HG03097 (cell line): ENCODE measurements at regions not wholly inside any gene's neighbourhood (a gene's known extent, or its start where the extent isn't known, plus 50 kb on each side); places are given as distances from the start of the nearest gene placed in this dataset.
"Not testable (repeated sequence)": the region's sequence is repeated elsewhere in the genome, so short reads cannot be mapped to it uniquely, and the experiment has no call there.

Experiments
- ATAC-seq: cut with Tn5 transposase; IDR thresholded peaks from one replicate; pipeline ENCODE4 v1.9.1; 2021; ENCODE audit not compliant: unreplicated experiment, low FRiP score

DNA sequence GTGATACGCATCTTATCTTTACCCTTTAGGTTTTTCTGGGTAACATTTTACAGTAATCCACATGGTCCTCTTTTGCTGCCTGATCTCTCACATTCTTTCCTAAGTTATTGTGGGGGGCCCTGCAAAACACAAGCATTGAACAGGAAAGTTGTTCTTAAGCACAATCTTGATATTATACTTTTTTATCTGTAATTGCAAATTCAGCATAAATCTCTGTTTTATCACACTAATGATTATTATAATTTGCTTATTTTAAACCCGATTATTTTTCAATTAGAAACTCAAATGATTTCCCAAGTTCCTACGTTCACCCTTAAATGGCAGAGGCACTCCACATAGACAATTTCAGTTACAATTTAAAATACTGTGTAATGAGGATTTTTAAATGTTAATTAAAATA lies 386.0 kb upstream of the GYPC start:
- no peak for ATAC-seq

DNA sequence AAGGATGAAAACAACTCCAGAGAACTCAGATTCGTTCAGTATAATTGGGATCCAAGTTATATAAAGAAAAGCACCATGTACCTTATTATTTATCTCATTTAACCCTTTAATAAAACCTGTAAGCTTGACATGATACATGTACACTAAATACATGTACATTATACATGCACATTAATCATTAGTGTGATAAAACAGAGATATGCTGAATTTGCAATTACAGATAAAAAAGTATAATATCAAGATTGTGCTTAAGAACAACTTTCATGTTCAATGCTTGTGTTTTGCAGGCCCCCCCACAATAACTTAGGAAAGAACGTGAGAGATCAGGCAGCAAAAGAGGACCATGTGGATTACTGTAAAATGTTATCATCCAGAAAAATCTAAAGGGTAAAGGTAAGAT lies 385.4 kb upstream of the GYPC start:
- ATAC-seq = no peak

DNA sequence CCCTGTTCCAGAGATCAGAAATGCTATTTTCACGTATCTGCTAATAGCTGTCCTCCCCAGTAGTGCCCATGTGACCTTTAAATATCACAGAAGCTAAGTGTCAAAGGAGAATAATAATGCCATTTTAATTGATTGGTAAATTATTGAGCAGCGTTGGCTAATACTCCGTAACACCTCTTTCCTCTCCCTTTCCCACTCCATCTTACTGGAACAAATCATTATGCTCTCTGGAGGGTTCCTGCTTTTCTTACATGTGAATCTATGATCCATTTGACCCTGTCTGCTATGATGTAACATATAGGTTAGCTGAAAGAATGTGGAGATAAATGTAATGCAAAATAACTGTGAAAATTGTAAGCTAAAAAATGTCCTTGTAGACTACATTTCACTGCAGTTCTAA lies 383.6 kb upstream of the GYPC start:
- no peak for ATAC-seq

DNA sequence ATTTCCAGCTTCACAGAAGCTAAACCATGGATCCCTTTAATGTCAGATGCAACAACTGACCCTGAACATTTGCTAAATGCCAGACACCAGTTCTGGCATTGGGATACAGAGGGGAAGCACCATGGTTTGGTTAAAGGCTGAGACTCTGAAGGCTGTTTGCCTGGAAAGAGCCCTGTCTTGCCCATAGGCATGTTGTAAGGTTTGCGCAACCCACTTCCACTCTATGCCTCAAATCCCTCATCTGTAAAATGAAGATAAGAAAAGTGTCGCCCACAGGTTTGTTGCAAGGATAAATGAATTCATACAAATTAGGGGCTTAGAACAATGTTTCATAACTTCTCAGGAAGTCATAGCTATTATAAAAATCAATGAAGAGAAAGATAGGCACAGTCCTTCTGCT lies 380.9 kb upstream of the GYPC start:
- ATAC-seq = no peak

DNA sequence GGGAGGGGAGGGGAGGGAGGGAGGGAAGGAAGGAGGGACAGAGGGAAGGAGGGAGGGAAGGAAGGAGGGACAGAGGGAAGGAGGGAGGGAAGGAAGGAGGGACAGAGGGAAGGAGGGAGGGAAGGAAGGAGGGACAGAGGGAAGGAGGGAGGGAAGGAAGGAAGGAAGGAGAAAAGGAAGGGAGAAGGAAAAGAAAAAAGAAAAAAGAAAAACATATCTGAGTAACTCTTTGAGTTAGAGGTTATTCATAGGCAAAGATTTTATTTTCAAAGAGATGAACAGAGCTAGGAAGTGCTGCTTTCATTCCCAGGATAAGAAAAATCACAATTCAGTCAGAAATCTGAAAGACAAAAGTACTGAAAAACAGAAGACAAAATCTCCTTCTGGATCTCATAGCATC lies 379.7 kb upstream of the GYPC start:
- not testable (repeated sequence) for ATAC-seq

DNA sequence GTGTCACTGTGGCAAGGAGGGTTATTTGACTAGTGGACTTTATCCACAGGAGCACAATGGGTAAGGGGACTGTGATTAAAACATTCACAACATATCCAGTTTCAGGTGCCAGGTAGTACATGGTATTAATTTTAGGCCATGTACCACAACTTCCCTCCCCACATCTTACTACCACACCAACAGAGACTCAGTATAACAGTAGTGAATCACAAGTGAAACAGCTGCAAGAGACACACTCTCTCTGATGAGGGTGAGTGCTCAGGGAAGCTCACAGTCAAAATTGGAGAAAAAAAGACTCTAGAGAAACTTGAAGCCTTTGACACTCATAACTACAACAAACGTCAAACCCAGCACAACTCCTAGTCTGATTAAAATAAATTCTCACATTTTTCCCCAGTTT lies 367.6 kb upstream of the GYPC start:
- no peak for ATAC-seq

DNA sequence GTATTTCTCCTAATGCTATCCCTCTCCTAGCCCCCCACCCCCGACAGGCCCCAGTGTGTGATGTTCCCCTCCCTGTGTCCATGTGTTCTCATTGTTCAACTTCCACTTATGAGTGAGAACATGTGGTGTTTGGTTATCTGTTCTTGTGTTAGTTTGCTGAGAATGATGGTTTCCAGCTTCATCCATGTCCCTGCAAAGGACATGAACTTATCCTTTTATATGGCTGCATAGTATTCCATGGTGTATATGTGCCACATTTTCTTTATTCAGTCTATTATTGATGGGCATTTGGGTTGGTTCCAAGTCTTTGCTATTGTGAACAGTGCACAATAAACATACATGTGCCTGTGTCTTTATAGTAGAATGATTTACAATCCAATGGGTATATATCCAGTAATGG lies 362.0 kb upstream of the GYPC start:
- ATAC-seq = not testable (repeated sequence)

DNA sequence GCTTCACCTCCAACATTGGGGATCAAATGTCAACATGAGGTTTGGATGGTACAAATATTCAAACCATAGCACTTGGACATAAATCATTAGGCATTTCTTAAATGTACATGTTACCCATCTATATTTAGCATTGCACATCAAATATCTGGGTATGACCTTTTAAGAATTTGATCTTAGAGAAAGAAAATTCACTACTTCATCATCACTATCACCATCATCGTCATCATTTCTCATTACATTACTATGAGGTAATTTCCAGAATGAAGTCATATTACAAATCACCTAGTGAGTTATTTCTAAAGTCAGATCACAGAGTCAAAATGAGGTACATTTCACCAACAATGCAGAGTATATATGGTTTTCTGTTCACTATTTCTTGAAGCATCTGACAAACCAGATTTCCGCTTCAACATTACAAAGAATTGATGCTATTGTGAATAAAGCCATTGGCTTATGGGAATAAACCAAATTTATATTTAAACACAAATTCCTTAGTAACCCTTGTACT lies 356.4 kb upstream of the GYPC start:
- ATAC-seq = no peak

DNA sequence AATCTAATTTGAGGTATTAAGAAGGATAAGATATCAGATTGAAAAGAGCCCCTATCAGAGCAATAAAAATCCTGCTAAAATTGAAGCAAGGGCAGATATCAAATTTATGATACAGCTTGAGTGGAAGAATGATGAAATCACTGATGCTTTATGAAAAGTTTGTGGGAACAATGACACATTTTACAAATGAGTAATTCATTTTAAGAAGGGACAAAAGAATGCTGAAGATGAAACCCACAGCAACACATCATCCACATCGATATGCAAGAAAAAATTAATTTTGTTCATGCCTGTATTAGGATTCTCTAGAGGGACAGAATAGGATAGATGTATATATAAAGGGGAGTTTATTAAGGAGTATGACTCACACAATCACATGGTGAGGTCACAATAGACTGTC lies 355.6 kb upstream of the GYPC start:
- ATAC-seq = no peak

DNA sequence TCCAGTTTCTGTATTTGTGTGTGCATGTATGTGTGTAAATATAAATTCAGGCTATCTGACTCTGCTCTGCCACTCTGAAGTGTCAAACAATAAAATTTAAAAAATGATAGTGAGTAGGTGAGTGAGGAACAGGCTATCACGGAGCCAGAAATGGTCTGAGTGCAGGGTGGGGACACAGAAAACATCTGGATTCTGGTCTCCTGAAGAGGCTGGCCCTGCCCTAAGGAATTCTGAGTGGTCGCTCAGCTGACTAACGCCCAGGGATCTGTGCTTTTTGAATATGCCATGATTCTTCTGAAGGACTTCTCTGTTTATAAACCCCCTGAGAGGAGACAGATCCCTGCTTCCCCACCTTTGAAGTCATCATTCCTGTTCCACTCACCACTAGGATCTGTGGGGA lies 353.9 kb upstream of the GYPC start:
- no peak for ATAC-seq

DNA sequence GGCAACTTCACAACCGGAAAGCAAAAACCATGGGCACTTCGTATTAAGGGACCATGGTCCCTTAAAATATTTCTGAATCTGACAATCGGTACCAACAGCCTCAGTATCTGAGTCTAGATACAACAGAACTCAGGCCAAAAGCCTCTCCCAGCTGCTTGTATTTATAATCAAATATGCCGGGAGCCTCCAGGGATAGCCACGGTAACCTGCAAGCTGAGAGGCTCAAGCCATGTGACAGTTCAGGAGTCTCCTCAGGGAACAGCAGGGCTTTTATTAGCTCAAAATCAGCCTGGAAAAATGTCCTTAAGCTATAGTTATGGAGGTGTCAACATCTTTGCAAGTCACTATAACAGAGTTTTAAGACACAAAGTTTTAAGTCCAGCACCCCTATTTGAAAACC lies 352.8 kb upstream of the GYPC start:
- ATAC-seq = no peak

DNA sequence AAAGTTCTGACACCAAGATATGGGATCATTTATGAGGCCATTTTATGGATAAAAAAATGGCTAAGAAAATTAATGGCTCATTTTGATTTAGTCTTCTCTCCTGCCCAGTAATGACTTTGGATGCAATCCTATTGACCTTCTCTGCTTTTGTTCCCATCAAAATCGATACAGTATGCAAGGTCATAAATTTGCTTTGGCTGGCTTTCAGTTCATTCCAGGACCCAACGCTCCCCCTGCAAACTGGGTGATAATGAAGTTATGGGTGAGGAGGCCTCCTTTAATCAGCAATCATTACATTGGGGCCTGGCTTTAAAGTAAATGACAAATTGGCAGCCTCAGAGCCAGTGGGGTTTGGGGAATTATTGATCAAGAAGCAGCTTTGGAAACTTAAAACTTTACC lies 351.8 kb upstream of the GYPC start:
- ATAC-seq = no peak

DNA sequence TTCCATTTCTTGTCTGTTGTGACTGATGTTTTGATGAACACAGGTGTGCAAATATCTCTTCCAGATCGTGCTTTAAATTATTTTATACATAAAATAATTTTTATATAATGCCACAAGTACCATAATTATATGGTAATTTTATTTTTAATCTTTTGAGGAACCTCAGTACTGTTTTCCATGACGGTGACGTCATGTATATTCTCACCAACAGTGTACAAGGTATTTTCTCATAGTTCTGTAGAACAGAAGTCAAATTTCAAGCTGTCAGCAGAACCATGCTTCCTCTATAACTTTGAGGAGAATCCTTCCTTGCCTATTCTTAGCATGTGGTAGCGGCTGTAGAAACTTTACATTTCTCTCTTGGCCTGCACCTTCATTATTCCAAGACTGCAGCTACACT lies 349.4 kb upstream of the GYPC start:
- ATAC-seq = no peak

DNA sequence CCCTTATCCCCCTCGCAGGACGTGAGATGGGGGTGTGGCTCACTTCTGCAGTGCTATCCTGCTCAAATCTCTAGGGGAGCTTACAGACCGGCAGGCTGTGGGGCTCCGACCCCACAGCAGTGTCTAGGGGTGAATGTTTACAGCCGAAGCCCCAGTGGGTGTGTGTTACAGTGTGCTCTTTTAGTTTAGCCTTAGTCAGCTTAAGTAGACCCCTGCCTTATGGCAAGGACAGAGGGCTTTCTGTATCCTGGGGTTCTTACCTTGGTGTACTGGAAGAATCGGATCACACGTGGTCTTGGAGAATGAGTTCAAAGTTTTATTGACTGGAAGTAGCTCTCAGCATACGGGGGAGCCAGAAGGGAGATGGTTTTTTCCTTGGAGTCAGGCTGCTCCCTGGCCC lies 348.2 kb upstream of the GYPC start:
- ATAC-seq = no peak

DNA sequence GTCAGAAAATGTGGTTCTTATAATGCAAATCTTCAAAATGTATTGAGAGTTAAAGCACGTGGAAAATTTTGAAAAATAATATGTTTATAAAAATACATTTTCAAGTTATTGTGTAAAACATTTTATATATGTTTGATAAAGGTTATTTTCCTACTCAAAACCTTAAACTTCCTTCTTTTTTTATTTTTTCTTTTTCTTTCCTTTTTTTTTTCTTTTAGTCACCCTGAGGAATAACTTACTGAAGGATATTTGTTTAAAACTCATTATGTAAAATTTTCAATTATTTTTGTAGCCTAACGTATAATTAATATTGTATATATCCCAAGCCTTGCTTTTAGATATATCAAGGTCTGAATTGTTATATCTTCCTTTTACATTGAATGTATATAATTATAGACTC lies 346.8 kb upstream of the GYPC start:
- ATAC-seq = no peak

DNA sequence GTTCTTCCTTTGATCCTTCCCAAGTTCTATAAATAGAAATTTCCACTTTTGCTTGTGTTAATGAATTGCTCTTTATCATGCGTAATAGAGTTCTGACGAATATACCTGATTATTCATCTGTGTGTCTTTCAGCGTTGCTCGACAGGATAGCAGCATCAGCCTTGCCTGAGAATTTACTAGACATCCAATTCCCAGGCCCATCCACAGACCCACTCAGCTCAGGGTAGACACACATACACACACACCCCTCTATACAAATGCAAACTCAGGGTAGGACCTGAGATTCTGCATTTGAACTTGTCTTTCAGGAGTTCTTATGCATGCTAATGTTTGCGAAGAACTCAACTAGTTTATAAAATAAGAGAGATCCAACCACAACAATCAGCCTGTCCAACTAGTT lies 343.4 kb upstream of the GYPC start:
- no peak for ATAC-seq

DNA sequence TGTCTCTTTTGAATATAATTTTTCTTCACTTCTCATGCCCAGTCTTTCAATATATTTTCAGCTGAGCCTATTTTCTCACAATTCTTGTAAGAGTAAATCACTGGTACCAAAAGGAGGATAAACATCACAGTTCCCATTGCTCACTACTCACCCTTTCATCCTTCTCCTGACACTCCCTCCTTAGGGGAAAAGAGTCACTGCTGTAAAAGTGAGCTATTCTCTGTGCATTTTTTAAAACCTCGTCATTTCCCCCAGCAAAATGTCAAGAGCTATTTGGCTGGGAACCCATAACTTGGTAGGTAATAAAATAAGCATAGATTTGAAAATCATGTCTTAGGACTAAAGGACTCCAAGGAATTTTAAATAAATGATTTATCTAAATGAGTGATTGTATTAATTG lies 340.1 kb upstream of the GYPC start:
- ATAC-seq = no peak

DNA sequence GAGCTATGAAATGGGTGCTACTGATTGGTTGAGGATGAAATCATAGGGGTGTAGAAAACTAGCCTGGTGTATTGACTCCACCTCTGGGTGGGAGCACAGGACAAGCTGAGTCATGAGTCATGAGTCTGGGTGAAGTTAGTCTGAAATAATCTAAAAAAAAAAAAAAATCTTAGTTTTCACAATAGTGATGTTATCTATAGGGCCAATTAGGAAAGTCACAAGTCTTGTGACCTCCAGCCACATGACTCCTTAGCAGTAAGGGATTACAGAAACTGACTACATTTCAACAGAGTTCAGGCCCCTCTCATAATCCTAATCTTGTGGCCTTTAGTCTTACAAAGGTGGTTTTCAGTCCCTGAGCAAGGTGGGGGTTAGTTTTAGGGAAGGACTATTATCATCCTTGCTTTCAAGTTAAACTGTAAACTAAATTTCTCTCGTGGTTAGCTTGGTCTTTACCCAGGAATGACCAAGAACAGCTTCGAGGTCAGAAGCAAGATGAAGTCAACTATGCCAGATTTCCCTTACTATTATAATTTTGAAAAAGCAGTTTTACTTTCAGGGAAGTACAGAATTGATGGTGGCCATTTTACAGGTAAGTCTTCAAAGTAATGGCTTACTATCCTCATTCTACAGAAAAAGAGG lies 338.0 kb upstream of the GYPC start:
- ATAC-seq = no peak

DNA sequence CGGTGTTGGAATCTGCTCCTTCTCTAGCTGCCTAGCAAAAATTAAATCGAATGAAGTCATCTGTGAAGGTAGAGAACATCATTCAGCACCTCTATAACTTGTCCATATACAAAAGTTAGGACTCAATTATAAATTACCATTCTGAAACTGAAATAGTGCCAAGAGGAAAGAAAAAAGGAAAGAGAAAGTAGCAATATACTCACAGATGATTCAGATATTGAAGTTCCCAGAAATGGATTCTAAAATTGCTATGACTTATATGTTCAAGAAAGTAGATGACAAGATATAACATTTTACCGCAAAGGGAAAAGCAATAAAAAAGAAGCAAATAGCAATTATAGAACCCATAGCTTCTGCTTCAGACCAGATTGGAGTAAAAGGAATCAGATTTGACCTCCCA lies 333.6 kb upstream of the GYPC start:
- ATAC-seq = no peak

DNA sequence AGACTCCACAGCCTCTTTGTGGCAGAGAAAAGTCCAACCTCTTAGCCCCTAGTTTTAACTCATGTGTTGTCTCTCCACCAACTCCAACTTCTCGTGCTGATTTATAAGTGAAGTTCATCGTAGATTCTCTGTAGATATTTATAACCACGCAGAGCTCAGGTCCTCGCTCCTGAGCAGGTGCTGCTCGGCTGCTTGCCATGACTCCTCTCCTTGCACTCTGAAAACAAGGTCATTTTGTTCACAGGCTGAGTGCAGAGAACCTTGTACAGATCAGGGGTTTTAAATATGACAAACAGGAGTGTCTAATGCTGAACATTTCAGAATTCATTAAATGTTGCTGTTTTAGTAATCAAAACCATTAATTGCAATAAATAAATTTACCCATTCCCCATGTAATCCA lies 330.8 kb upstream of the GYPC start:
- ATAC-seq = no peak

DNA sequence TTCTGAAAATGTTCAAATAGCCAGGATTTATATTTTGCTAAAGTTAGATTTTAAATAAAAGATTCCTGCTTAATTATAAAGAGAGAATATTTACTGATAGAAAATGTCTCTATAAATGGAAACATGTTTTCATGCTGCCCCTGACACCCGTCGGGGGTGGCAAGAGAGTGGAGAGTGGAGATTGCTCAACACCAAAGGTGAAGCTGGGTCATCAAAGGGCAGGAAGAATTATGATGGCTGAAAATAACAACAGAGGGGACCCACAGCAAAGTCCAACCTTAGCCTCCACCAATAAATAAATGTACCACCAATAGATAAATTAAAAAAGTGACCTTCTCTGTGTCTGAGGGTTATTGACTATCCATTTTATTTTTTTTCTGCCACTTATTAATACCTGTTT lies 326.8 kb upstream of the GYPC start:
- no peak for ATAC-seq

DNA sequence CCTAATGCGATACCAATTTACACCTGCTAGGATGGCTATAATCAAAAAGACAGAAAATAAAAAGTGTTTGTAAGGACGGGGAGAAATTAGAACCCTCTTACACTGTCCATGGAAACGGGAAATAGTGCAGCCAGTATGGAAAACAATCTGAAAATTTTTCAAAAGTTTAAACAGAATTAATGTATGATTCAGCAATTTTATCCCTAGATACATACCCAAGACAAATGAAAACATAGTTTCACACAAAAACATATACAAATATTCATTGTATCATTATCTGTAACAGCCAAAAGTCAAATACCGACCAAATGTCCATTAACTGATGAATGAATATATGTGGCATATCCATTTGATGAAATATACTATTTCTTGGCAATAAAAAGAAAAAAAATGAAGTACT lies 313.5 kb upstream of the GYPC start:
- no peak for ATAC-seq

DNA sequence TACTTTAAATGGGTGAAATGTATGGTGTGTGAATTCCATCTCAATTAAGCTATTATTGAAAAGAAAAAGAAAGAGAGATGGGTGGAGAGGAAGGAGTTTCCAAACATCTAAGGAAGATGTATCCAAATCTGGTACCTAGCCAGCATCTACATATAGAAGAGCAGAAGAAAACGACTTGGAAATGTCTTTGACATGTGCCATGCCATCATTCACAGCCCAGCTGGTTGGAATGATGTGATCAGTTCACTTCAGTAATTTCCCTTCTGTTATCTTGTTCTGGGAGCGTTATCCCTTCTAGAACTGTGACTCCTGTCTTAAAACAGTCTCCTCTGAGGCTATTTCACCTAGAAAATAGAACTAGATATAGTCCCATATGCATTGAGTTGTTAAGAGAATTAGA lies 312.8 kb upstream of the GYPC start:
- ATAC-seq = no peak
